Keratinocyte (primary cell): ENCODE measurements at regions not wholly inside any gene's neighbourhood (a gene's known extent, or its start where the extent isn't known, plus 50 kb on each side); places are given as distances from the start of the nearest gene placed in this dataset.

Source experiments
- DNase-seq: peaks from one replicate; pipeline ENCODE4 v3.0.0-alpha.2; 2011; ENCODE audit warnings: low read depth, missing footprints, low spot score
- FAIRE-seq: peaks from 2 replicates; lab custom pipeline; 2011; peaks lifted over from hg19 to GRCh38; lab: Jason Lieb, UNC
- H2AFZ ChIP-seq: 2 replicates; pipeline ENCODE4 v1.6.0; 2012; ENCODE audit warnings: low read length, control low read depth, inconsistent platforms; ENCODE audit not compliant: control insufficient read depth
- H3K27ac ChIP-seq: 2 replicates; pipeline ENCODE4 v1.5.1; 2011; ENCODE audit warnings: low read length; ENCODE audit not compliant: control insufficient read depth, insufficient read depth
- H3K27me3 ChIP-seq: 3 replicates; pipeline ENCODE4 v1.6.0; 2011; ENCODE audit warnings: low read length; ENCODE audit not compliant: control insufficient read depth, insufficient read depth; ENCODE audit errors: extremely low read depth
- H3K36me3 ChIP-seq, 2 experiments: 2 replicates in 1 of 2; 3 replicates in 1 of 2; pipeline ENCODE4 v1.5.1; 2011; ENCODE audit warnings: low read length in 2 of 2, mild to moderate bottlenecking in 1 of 2; ENCODE audit not compliant: control insufficient read depth in 2 of 2, insufficient read depth in 2 of 2; ENCODE audit errors: extremely low read depth in 1 of 2
- H3K4me1 ChIP-seq: 3 replicates; pipeline ENCODE4 v1.5.1; 2011; ENCODE audit warnings: low read length; ENCODE audit not compliant: control insufficient read depth, insufficient read depth; ENCODE audit errors: extremely low read depth
- H3K4me2 ChIP-seq: 3 replicates; pipeline ENCODE4 v1.6.0; 2011; ENCODE audit warnings: low read depth, low read length; ENCODE audit not compliant: control insufficient read depth, insufficient read depth; ENCODE audit errors: extremely low read depth
- H3K4me3 ChIP-seq, 3 experiments: fragments of 200-600 bp in 1 of 3; sonication (generic) in 1 of 3; 2 replicates in 2 of 3; 3 replicates in 1 of 3; pipeline ENCODE4 v1.5.1; 2011 to 2016; ENCODE audit warnings: low read length in 3 of 3, mild to moderate bottlenecking in 3 of 3, control low read depth in 2 of 3, inconsistent platforms in 1 of 3, low read depth in 1 of 3, mixed read lengths in 1 of 3, mixed run types in 1 of 3, moderate library complexity in 1 of 3; ENCODE audit not compliant: control insufficient read depth in 2 of 3, insufficient read depth in 2 of 3; ENCODE audit errors: extremely low read depth in 1 of 3
- H3K79me2 ChIP-seq: 2 replicates; pipeline ENCODE4 v1.6.0; 2012; ENCODE audit warnings: low read length; ENCODE audit not compliant: control insufficient read depth, insufficient read depth
- H3K9ac ChIP-seq: 3 replicates; pipeline ENCODE4 v1.6.0; 2011; ENCODE audit warnings: low read length; ENCODE audit not compliant: control insufficient read depth, insufficient read depth; ENCODE audit errors: extremely low read depth
- H3K9me1 ChIP-seq: 3 replicates; pipeline ENCODE4 v1.6.0; 2011; ENCODE audit warnings: low read length; ENCODE audit not compliant: control insufficient read depth, insufficient read depth; ENCODE audit errors: extremely low read depth
- H3K9me3 ChIP-seq: 2 replicates; pipeline ENCODE4 v1.5.1; 2012; ENCODE audit warnings: low read depth, low read length; ENCODE audit not compliant: control insufficient read depth
- H4K20me1 ChIP-seq: 3 replicates; pipeline ENCODE4 v1.6.0; 2011; ENCODE audit warnings: low read length; ENCODE audit not compliant: control insufficient read depth, insufficient read depth; ENCODE audit errors: extremely low read depth
- CTCF ChIP-seq, 3 experiments: IDR thresholded peaks in 1 of 3; conservative IDR thresholded peaks in 1 of 3; optimal IDR thresholded peaks in 1 of 3; 2 replicates in 2 of 3; 3 replicates in 1 of 3; pipeline versions ENCODE3 to v1.5.1; 2011; ENCODE audit warnings: low read length in 3 of 3, mild to moderate bottlenecking in 3 of 3, moderate library complexity in 2 of 3, control low read depth in 1 of 3, inconsistent platforms in 1 of 3; ENCODE audit not compliant: insufficient read depth in 2 of 3; ENCODE audit errors: extremely low read depth in 1 of 3
- EZH2 ChIP-seq: IDR thresholded peaks from one replicate; pipeline ENCODE4 v1.6.1; 2012; ENCODE audit warnings: inconsistent platforms, mild to moderate bottlenecking, low read length, moderate library complexity
- dilution Hi-C: fragments of 300-500 bp; cut with MboI; formaldehyde crosslinking; loops from one replicate; pipeline ENCODE4 v1.7.0; 2020; ENCODE audit warnings: low sequenced_read_pairs; ENCODE audit not compliant: extremely low pct_ligation_motif_present

- FAIRE-seq: no peak
- no peaks in the 10 kb centered on the region for H3K27me3 ChIP-seq
Measured at GRCh38 chr22:49580024-49580423, 247.6 kb downstream of the BRD1 start.

DNA sequence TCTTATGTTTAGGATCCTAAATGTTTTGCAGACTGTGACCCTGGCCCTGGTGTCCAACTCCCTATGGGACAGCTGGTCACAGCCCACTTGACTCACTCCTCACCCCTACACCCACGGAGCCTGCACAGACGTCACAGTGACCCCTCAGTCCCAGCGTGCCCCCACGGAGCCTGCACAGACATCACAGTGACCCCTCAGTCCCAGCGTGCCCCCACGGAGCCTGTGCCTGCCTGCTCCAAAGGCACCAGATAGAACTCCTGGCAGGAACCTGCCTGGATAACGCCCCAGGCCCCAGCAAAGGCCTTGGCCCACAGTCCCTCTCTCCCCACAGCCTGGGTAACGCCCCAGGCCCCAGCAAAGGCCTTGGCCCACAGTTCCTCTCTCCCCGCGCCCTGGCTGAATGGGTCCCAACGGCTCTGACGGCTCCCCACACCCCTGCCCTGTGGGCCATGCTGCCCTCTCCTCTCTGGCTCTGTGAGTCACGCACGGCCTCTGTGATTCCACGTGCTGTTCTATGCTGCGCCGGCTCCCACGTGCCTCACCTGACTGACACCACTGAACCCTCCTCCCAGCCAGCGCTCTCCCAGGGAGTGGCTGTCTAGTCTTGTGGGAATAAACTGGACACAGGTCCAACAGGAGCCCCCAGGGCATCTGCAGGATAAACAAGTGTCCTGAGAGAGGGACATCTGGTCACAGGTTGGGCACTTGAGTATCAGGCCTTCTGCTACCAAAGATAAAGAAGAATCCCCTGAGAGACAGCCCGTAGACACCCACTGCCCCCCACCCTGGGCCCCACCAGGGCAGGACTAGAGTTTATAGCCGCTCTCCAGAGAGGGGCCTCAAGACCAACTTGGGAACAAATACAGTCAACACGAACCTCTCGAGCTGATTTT is 250.3 kb downstream of the BRD1 start:
- TF ChIP-seq CTCF (optimal IDR thresholded peaks at IDR 0.05 in 1 of 3, IDR thresholded peaks at IDR 0.05 in 1 of 3, conservative IDR thresholded peaks at IDR 0.05 in 1 of 3; ENCODE audit: extremely low read depth in 1 of 3, insufficient read depth in 2 of 3, low read length in 3 of 3) (no peak), EZH2 (no peak)
- Histone ChIP-seq H3K9me3 (peaks cover 20% of the 10 kb centered on the region), H3K4me3 (no peak overlapping the region), H4K20me1 (no peaks in the 10 kb centered on the region), H3K36me3 (no peaks in the 10 kb centered on the region), H3K79me2 (no peaks in the 10 kb centered on the region), H3K9me1 (no peaks in the 10 kb centered on the region), H3K27ac (no peak overlapping the region), H2AFZ (no peak overlapping the region), H3K9ac (no peak overlapping the region), H3K4me2 (no peak overlapping the region), H3K4me1 (no peaks in the 10 kb centered on the region), H3K27me3 (no peaks in the 10 kb centered on the region)
- dilution Hi-C loops: no loop called here
- FAIRE-seq (no peak), DNase-seq (no peak)

More at GRCh38 chr22:49580024-49580423, 247.6 kb downstream of the BRD1 start:
- no peak overlapping the region for H3K9ac ChIP-seq
- no peaks in the 10 kb centered on the region for H3K9me1 ChIP-seq
- dilution Hi-C loops: no loop called here
- DNase-seq: no peak
- H3K4me3 ChIP-seq: no peak overlapping the region
- H2AFZ ChIP-seq: no peak overlapping the region
- H3K4me2 ChIP-seq: no peak overlapping the region
- H3K36me3 ChIP-seq: no peaks in the 10 kb centered on the region
- no peak overlapping the region for H3K27ac ChIP-seq
- no peaks in the 10 kb centered on the region for H3K79me2 ChIP-seq
- H4K20me1 ChIP-seq: no peaks in the 10 kb centered on the region
- TF ChIP-seq CTCF (optimal IDR thresholded peaks at IDR 0.05 in 1 of 3, IDR thresholded peaks at IDR 0.05 in 1 of 3, conservative IDR thresholded peaks at IDR 0.05 in 1 of 3; ENCODE audit: extremely low read depth in 1 of 3, insufficient read depth in 2 of 3, low read length in 3 of 3) (no peak), EZH2 (no peak)
- peaks cover 20% of the 10 kb centered on the region for H3K9me3 ChIP-seq
- H3K4me1 ChIP-seq: no peaks in the 10 kb centered on the region
